Endothelial cell of umbilical vein (primary cell): ENCODE measurements at regions not wholly inside any gene's neighbourhood (a gene's known extent, or its start where the extent isn't known, plus 50 kb on each side); places are given as distances from the start of the nearest gene placed in this dataset.

Experiments
- BruUV-seq: library from RNA; stranded (reverse); fragments of 400-500 nt; replicated peaks from 2 replicates; lab custom pipeline; 2021; lab: Mats Ljungman, UMichigan
- CTCF ChIA-PET: fragments of 300-600, 350-600 bp; sonication (Branson Sonifier 250); formaldehyde crosslinking; loops from one replicate; lab custom pipeline; 2021; ENCODE audit warnings: antibody characterized with exemption, inconsistent platforms; lab: Charles Lee
- POLR2A ChIA-PET: fragments of 300-600, 350-600 bp; sonication (Branson Sonifier 250); formaldehyde crosslinking; loops from one replicate; lab custom pipeline; 2021; ENCODE audit warnings: antibody characterized with exemption, inconsistent platforms; lab: Charles Lee
- DNase-seq: peaks from one replicate; pipeline ENCODE4 v3.0.0-alpha.2; 2011; ENCODE audit warnings: low read depth, low spot score
- FAIRE-seq: peaks from 2 replicates; lab custom pipeline; 2011; peaks lifted over from hg19 to GRCh38; lab: Jason Lieb, UNC
- H2AFZ ChIP-seq: 2 replicates; pipeline ENCODE4 v1.6.0; 2012; ENCODE audit warnings: low read depth, low read length, control low read depth, inconsistent platforms
- H3K27ac ChIP-seq: 2 replicates; pipeline ENCODE4 v1.5.1; 2011; ENCODE audit warnings: low read depth, mild to moderate bottlenecking, control low read depth, low read length, moderate library complexity; ENCODE audit not compliant: insufficient read depth
- H3K27me3 ChIP-seq, 2 experiments: 2 replicates each; pipeline versions ENCODE4 v1.6.0 to v1.6.1; 2011; ENCODE audit warnings: low read length in 2 of 2, mixed read lengths in 1 of 2; ENCODE audit not compliant: control insufficient read depth in 2 of 2, insufficient read depth in 2 of 2
- H3K36me3 ChIP-seq, 2 experiments: 2 replicates in 1 of 2; 3 replicates in 1 of 2; pipeline ENCODE4 v1.5.1; 2011; ENCODE audit warnings: low read length in 2 of 2, mild to moderate bottlenecking in 1 of 2, moderate library complexity in 1 of 2; ENCODE audit not compliant: control insufficient read depth in 2 of 2, insufficient read depth in 2 of 2; ENCODE audit errors: extremely low read depth in 1 of 2
- H3K4me1 ChIP-seq: 3 replicates; pipeline ENCODE4 v1.5.1; 2011; ENCODE audit warnings: mild to moderate bottlenecking, low read length; ENCODE audit not compliant: control insufficient read depth, insufficient read depth; ENCODE audit errors: extremely low read depth
- H3K4me2 ChIP-seq: 2 replicates; pipeline ENCODE4 v1.6.1; 2011; ENCODE audit warnings: low read length, control low read depth, mixed read lengths; ENCODE audit not compliant: insufficient read depth
- H3K4me3 ChIP-seq, 3 experiments: fragments of 200-600 bp in 1 of 3; sonication (generic), shearing (Covaris generic) in 1 of 3; replicated peaks in 1 of 3; 2 replicates each; pipeline ENCODE4 v1.5.1; 2011 to 2016; ENCODE audit warnings: control low read depth in 3 of 3, low read length in 3 of 3, mild to moderate bottlenecking in 2 of 3, inconsistent platforms in 1 of 3, low read depth in 1 of 3, moderate library complexity in 1 of 3; ENCODE audit not compliant: insufficient read depth in 1 of 3
- H3K79me2 ChIP-seq: 2 replicates; pipeline ENCODE4 v1.6.0; 2012; ENCODE audit warnings: low read length, inconsistent platforms; ENCODE audit not compliant: control insufficient read depth, insufficient read depth
- H3K9ac ChIP-seq: replicated peaks from 2 replicates; pipeline ENCODE3; 2011; ENCODE audit warnings: low read length, control low read depth; ENCODE audit not compliant: insufficient read depth; ENCODE audit errors: extremely low read depth
- H3K9me1 ChIP-seq: replicated peaks from 3 replicates; pipeline ENCODE4 v1.6.0; 2011; ENCODE audit warnings: mild to moderate bottlenecking, low read length; ENCODE audit not compliant: control insufficient read depth, insufficient read depth; ENCODE audit errors: extremely low read depth
- H3K9me3 ChIP-seq: replicated peaks from 2 replicates; pipeline ENCODE4 v1.5.1; 2012; ENCODE audit warnings: low read length, inconsistent platforms; ENCODE audit not compliant: control insufficient read depth, insufficient read depth
- H4K20me1 ChIP-seq: replicated peaks from 2 replicates; pipeline ENCODE3; 2011; ENCODE audit warnings: mild to moderate bottlenecking, low read length; ENCODE audit not compliant: control insufficient read depth, insufficient read depth; ENCODE audit errors: extremely low read depth
- EZH2 ChIP-seq: IDR thresholded peaks from 2 replicates; pipeline ENCODE4 v1.6.1; 2012; ENCODE audit warnings: borderline replicate concordance, low read depth, mild to moderate bottlenecking, moderate library complexity, low read length, inconsistent platforms; ENCODE audit not compliant: severe bottlenecking
- FOS ChIP-seq: IDR thresholded peaks from 2 replicates; pipeline ENCODE4 v1.6.1; 2011; ENCODE audit warnings: mild to moderate bottlenecking, low read length, moderate library complexity, borderline replicate concordance; ENCODE audit not compliant: insufficient read depth
- GATA2 ChIP-seq: IDR thresholded peaks from 2 replicates; pipeline ENCODE4 v1.7.0; 2011; ENCODE audit warnings: low read depth, mild to moderate bottlenecking, moderate library complexity, mixed read lengths, low read length; ENCODE audit not compliant: insufficient read length, insufficient read depth
- JUN ChIP-seq: IDR thresholded peaks from 2 replicates; pipeline ENCODE4 v1.6.1; 2011; ENCODE audit warnings: borderline replicate concordance, low read depth; ENCODE audit not compliant: insufficient read length, insufficient read depth
- MYC ChIP-seq: IDR thresholded peaks from one replicate; pipeline ENCODE4 v1.6.1; 2011; ENCODE audit warnings: mild to moderate bottlenecking, low read depth, low read length
- POLR2A ChIP-seq: IDR thresholded peaks from 2 replicates; pipeline ENCODE4 v1.6.1; 2012; ENCODE audit warnings: low read depth, mild to moderate bottlenecking, control low read depth, low read length
- POLR2AphosphoS5 ChIP-seq: IDR thresholded peaks from 2 replicates; pipeline ENCODE4 v1.6.1; 2012; ENCODE audit warnings: low read depth, mild to moderate bottlenecking, control low read depth, low read length, moderate library complexity; ENCODE audit not compliant: insufficient read depth
- dilution Hi-C: fragments of 300-500 bp; cut with MboI; formaldehyde crosslinking; loops from one replicate; pipeline ENCODE4 v1.15.0; 2019; ENCODE audit warnings: low sequenced_read_pairs; ENCODE audit not compliant: extremely low pct_ligation_motif_present
- intact Hi-C: fragments of 100-400 bp; cut with micrococcal nuclease; formaldehyde crosslinking; loops from one replicate; pipeline ENCODE4 v1.10.0; 2022
- TF ChIP-seq, protein P1 (sequence below): IDR thresholded peaks from 2 replicates; pipeline ENCODE4 v1.6.1; 2011; ENCODE audit not compliant: insufficient read depth, insufficient read length
- TF ChIP-seq, protein P2 (sequence below), 2 donors: IDR thresholded peaks; 1 replicate in 1 of 2; 2 replicates in 1 of 2; pipeline ENCODE4 v1.5.1; 2011; ENCODE audit warnings: low read length in 2 of 2, mild to moderate bottlenecking in 2 of 2, moderate library complexity in 2 of 2, control low read depth in 1 of 2, inconsistent platforms in 1 of 2, low read depth in 1 of 2; ENCODE audit not compliant: insufficient read depth in 1 of 2; ENCODE audit errors: extremely low read depth in 1 of 2

DNA sequence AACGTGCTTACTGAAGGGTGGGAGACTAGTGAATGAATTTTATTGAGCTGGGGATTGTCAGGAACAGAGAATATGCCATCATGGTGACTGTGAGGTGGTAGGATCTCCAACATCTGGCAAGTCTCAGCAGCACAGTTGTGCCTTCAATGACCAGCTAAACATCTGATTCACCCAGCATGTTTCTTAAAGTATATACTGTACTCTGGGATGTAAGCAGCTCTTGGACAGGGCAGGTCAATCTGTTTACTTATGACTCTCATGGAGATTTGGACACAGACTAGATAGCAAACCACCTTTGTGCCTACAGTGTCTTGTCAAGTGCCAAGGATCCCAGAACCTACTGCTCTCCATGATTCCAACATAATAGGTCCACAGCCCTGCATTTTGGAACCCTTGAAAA, 801.0 kb upstream of the CITED2 start:
- DNase-seq (no peak), FAIRE-seq (no peak)
- no peaks in the 10 kb centered on the region for H3K79me2 ChIP-seq
- H3K9ac ChIP-seq, result no peak overlapping the region
- no TSS peak for BruUV-seq
- no peak overlapping the region for H3K27ac ChIP-seq
- H3K27me3 ChIP-seq, result no peaks in the 10 kb centered on the region
- dilution Hi-C loops, result no loop called here
- no peaks in the 10 kb centered on the region for H3K36me3 ChIP-seq
- H3K9me1 ChIP-seq, result no peaks in the 10 kb centered on the region
- intact Hi-C loops, result no loop called here
- H2AFZ ChIP-seq, result no peak overlapping the region
- no peaks in the 10 kb centered on the region for H3K4me1 ChIP-seq
- no peaks in the 10 kb centered on the region for H3K9me3 ChIP-seq
- ChIA-PET CTCF (interaction anchor here (1.0 to 1.3 kb wide), 2 partner anchors 25 to 46 kb away, joined by 3 read pairs; no protein-coding TSS in a partner anchor), POLR2A (no interaction called here)
- no peak overlapping the region for H3K4me3 ChIP-seq
- TF ChIP-seq, protein P1, sequence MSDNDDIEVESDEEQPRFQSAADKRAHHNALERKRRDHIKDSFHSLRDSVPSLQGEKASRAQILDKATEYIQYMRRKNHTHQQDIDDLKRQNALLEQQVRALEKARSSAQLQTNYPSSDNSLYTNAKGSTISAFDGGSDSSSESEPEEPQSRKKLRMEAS, result no peak
- TF ChIP-seq GATA2 (no peak), MYC (no peak), JUN (no peak), FOS (no peak), EZH2 (no peak), POLR2AphosphoS5 (no peak), POLR2A (no peak)
- TF ChIP-seq, protein P2, sequence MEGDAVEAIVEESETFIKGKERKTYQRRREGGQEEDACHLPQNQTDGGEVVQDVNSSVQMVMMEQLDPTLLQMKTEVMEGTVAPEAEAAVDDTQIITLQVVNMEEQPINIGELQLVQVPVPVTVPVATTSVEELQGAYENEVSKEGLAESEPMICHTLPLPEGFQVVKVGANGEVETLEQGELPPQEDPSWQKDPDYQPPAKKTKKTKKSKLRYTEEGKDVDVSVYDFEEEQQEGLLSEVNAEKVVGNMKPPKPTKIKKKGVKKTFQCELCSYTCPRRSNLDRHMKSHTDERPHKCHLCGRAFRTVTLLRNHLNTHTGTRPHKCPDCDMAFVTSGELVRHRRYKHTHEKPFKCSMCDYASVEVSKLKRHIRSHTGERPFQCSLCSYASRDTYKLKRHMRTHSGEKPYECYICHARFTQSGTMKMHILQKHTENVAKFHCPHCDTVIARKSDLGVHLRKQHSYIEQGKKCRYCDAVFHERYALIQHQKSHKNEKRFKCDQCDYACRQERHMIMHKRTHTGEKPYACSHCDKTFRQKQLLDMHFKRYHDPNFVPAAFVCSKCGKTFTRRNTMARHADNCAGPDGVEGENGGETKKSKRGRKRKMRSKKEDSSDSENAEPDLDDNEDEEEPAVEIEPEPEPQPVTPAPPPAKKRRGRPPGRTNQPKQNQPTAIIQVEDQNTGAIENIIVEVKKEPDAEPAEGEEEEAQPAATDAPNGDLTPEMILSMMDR (IDR thresholded peaks at IDR 0.05; ENCODE audit: extremely low read depth in 1 of 2, insufficient read depth in 1 of 2, low read depth in 1 of 2, low read length in 2 of 2), result no peak
- H4K20me1 ChIP-seq, result no peaks in the 10 kb centered on the region
- no peak overlapping the region for H3K4me2 ChIP-seq
